ENCODE measurements at regions not wholly inside any gene's neighbourhood (a gene's known extent, or its start where the extent isn't known, plus 50 kb on each side); places are given as distances from the start of the nearest gene placed in this dataset.
A peak's percentile ranks its signal among the peaks of the same experiment; 100 is the strongest.

GRCh38 chr13:81048026-81048461, 707.1 kb upstream of the SPRY2 start:
- no peak for TF ChIP-seq CTCF (conservative IDR thresholded peaks at IDR 0.05; ENCODE audit: low read depth, low read length)

GRCh38 chr13:81041761-81042160, 700.8 kb upstream of the SPRY2 start:
- no peak overlapping the region for H3K4me3 ChIP-seq (ENCODE audit: low read length)
- no peak for TF ChIP-seq CTCF (conservative IDR thresholded peaks at IDR 0.05; ENCODE audit: low read depth, low read length)
- DNase-seq (ENCODE audit: low read depth): no peak

More at GRCh38 chr13:81048026-81048461, 707.1 kb upstream of the SPRY2 start:
- DNase-seq (ENCODE audit: low read depth): peak; percentile 86
- no peak overlapping the region for H3K4me3 ChIP-seq (ENCODE audit: low read length)

GRCh38 chr13:81031996-81032395, 691.1 kb upstream of the SPRY2 start:
- H3K4me3 ChIP-seq (ENCODE audit: low read length): no peak overlapping the region
- no peak for TF ChIP-seq CTCF (conservative IDR thresholded peaks at IDR 0.05; ENCODE audit: low read depth, low read length)
- DNase-seq (ENCODE audit: low read depth): no peak

- no peak for DNase-seq (ENCODE audit: low read depth)
Measured at GRCh38 chr13:81025091-81025490, 684.2 kb upstream of the SPRY2 start.

GRCh38 chr13:81021284-81021840, 680.4 kb upstream of the SPRY2 start:
- TF ChIP-seq CTCF (conservative IDR thresholded peaks at IDR 0.05; ENCODE audit: low read depth, low read length): no peak
- H3K4me3 ChIP-seq (ENCODE audit: low read length): no peak overlapping the region
- DNase-seq (ENCODE audit: low read depth): no peak

More at GRCh38 chr13:81025091-81025490, 684.2 kb upstream of the SPRY2 start:
- no peak overlapping the region for H3K4me3 ChIP-seq (ENCODE audit: low read length)
- TF ChIP-seq CTCF (conservative IDR thresholded peaks at IDR 0.05; ENCODE audit: low read depth, low read length): no peak

GRCh38 chr13:81020010-81020409, 679.1 kb upstream of the SPRY2 start:
- no peak for TF ChIP-seq CTCF (conservative IDR thresholded peaks at IDR 0.05; ENCODE audit: low read depth, low read length)
- H3K4me3 ChIP-seq (ENCODE audit: low read length): no peak overlapping the region
- DNase-seq (ENCODE audit: low read depth): no peak

GRCh38 chr13:81018936-81019335, 678.0 kb upstream of the SPRY2 start:
- DNase-seq (ENCODE audit: low read depth): no peak
- no peak overlapping the region for H3K4me3 ChIP-seq (ENCODE audit: low read length)
- TF ChIP-seq CTCF (conservative IDR thresholded peaks at IDR 0.05; ENCODE audit: low read depth, low read length): no peak
